Adrenal gland (tissue), 5 donors: ENCODE measurements at regions not wholly inside any gene's neighbourhood (a gene's known extent, or its start where the extent isn't known, plus 50 kb on each side); places are given as distances from the start of the nearest gene placed in this dataset.
"Not testable (repeated sequence)": the region's sequence is repeated elsewhere in the genome, so short reads cannot be mapped to it uniquely, and the experiment has no call there.

Experiments used
- CTCF ChIP-seq, 6 experiments: fragments of 450-650 bp in 4 of 6; fragments of 200-600 bp in 2 of 6; sonication (generic) in 1 of 6; IDR thresholded peaks; 1 replicate in 5 of 6; 2 replicates in 1 of 6; pipeline versions ENCODE4 v1.5.1 to v1.8.0; 2016 to 2021; ENCODE audit warnings: antibody characterized with exemption in 6 of 6, mild to moderate bottlenecking in 2 of 6, moderate library complexity in 1 of 6
- POLR2A ChIP-seq, 2 donors: fragments of 450-650 bp; IDR thresholded peaks; one replicate each; pipeline ENCODE4 v1.6.1; 2017; ENCODE audit warnings: antibody characterized with exemption in 2 of 2, mild to moderate bottlenecking in 2 of 2, moderate library complexity in 1 of 2
- donor health status: DM: no; HTN: no; CAD: no.

- TF ChIP-seq POLR2A, CTCF (IDR thresholded peaks at IDR 0.05): not testable (repeated sequence)
These were observed 927.3 kb downstream of the SPATA31A7 start for GRCh38 chr9:62116951-62117640.
